Right kidney (tissue), 1 donor: ENCODE measurements at regions not wholly inside any gene's neighbourhood (a gene's known extent, or its start where the extent isn't known, plus 50 kb on each side); places are given as distances from the start of the nearest gene placed in this dataset.

Experiments used
- DNase-seq: peaks from one replicate; pipeline ENCODE4 v3.0.0-alpha.2; 2016

DNA sequence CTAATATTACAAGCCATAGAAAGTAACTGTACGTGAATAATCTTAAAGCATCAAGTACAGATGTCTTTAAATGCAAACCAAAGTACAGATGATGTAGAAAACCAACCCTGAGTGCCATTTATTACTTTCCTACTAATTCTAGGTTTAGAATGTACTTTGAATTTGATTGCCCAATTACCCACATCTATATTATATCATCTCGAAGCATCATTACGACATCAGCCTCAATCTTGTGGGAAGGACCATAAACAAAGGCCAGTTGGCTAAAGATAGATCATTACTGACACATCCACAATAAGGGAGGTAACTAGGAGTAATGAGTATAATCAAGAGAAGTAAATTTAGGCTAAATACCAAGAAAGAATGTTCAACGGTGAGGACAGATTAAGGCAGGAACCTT, 478.9 kb downstream of the BCAT1 start:
- DNase-seq = no peak

DNA sequence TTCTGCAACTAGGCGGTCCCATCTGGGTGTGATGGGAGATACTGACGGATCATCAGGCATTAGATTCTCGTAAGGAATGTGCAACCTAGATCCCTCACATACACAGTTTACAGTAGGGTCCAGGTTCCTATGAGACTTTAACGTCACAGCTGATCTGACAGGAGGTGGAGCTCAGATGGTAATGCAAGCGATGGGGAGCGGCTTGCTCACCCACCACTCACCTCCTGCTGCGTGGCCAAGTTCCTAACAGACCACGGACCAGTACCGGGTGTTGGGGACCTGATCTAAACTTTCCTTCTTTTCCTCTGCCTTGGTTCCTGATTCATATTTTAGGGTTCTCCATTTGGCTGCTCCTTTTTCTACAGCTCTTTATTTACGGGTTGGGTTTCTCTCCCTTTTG, 479.8 kb downstream of the BCAT1 start:
- DNase-seq = no peak

DNA sequence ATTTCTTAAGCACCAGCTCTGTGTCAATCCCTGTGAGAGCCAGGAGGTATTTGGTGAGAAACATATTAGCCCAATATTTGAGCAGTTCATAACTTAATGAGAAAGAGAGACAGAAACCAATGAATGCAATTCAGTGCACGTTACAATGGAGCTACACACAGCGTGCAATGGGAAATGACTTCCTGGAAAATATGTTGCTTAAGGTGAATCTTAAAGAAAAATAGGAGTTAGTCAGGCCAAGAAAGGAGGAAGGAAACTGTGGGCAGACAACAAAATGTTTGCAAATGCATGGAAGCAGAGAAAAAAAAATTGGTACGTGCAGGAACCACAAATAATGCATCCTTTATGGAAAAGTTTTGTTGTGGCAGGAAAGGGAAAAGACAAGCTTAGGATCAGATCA, 481.7 kb downstream of the BCAT1 start:
- no peak for DNase-seq

DNA sequence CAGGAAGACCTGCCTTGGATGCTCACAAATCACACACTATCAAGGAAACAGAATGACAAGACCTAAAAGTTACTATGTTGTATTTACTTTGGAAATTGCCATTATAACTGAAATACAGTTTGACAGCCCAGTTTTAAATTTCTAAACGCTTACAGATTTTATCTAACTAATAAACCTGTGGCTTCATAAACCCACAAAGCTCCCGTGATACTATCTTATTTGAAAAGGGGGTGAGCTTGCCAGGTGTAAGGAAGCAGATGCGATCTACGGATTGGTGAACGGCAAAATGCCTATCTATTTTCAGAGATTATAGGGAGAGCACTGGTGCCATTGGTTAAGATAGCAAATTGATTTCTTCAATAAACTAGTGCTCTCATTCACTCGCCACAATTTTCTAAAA, 485.5 kb downstream of the BCAT1 start:
- DNase-seq = no peak

DNA sequence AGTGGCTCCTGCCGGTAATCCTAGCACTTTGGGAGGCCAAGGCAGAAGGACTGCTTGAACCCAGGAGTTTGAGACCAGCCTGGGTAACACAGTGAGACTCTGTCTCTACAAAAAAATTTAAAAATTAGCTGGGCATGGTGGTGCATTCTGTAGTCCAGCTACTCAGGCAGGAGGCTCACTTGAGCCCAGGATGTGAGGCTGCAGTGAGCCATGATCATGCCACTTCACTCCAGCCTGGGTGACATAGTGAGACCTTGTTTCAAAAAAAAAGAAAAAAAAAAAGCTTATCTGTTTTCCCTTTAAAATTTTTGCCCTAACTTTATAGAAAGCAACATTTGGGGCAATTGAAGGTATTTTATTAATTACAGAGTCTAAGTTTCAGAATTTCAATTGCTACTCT, 486.0 kb downstream of the BCAT1 start:
- DNase-seq = no peak

DNA sequence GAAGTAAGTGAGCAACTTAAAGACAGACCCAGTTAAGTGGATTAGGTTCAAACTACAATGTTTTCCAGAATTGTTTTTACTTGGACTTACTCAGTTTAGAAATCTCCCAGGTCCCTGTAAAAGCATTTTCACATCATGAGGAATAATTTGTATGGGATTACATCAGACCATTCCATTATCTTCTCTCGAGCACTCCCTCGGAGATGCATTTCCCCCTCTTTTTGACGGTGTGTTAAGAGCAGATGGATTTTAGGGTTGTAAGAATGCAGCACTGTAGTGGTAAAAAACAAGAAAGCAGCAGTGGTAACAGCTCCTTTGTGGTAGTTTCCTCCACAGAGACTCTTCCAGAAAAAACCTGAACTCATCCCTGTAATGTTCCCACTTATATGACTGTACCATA, 488.4 kb downstream of the BCAT1 start:
- no peak for DNase-seq

DNA sequence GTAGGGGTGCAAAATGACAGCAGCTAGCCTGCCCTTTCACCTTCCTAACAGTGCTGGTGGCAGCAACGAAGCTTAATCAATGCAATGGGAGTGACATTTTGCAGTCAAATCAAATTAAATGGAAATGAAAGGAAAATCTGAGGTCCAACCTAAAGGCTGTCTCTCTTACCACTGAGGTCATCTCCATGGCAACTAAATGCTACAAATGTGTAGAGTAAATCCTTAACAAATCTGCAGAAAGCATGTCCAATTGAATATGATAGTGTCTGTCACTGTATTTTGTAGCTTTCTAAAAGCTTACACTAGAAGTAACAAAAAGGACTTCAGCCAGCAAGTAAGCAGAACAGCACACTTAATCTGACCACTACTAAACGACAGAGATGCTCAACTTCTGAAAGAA, 488.8 kb downstream of the BCAT1 start:
- DNase-seq = no peak

DNA sequence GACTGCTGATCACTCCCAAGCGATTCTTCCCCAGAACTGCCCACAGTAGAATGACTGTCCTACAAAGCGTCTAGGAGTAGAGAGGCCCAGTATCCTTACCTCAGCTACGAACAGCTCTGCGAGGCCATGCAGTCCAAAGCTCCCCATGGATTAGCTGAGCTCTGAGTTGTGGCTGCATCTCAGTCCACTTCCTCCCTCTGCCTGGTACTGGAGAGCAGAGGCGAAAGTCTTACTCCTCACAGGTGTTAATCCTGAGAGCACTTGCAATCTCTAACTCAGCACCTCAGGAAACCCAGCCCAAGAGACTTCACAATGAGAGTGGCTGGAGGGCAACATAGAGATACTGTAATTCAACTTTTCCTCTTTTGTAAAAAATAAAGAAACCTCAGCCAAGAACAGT, 493.1 kb downstream of the BCAT1 start:
- no peak for DNase-seq

DNA sequence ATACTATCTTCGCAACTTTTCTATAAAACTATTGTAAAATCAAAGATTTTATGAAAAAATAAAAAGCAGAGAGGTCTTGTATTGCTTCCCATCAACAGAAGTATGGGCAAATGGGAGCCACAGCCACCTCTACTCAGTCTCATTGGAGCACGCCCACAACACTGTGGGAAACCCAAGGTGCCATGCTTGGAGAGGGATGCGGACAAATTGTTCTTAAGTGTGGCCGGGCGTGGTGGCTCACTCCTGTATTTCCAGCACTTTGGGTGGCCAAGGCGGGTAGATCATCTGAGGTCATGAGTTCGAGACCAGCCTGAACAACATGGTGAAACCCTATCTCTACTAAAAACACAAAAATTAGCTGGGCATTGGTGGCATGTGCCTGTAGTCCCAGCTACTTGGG, 498.2 kb upstream of the SOX5 start:
- DNase-seq = no peak

DNA sequence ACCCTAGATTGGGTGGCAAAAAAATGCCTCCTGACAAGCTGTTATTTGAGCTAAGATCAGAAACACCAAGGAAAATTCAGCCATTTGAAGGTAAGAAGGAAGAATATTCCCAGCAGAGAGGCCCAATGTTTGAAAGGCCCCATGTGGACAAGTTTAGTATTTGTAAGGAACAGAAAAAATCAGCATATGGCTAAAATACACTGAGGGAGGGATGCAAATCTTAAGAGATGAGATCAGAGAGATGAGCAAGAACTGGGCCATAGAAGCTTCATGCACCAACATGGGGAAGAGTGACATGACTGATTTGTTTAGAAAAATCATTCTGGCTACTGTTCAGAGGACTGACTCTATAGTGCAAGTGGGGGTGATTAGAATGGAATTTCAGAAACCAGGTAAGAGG, 496.8 kb upstream of the SOX5 start:
- no peak for DNase-seq

DNA sequence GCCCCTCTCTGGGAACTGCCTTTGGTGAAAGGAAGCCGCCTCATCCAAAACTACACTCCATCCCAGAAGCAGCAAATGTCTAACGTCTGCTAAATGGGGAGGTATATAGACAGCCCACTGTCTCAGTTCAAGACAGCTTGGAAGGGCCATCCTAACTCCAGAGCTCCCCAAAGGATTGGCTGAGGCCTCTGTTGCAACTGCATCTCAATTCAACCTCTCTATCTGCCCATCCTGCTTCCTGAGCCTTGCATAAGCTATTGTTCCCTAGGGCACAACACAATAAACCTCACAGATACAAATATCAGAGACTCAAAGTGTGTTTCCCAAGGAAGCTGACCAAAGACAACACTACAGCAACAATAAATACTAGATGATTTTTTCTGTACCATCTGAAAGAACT, 495.2 kb upstream of the SOX5 start:
- DNase-seq = no peak

DNA sequence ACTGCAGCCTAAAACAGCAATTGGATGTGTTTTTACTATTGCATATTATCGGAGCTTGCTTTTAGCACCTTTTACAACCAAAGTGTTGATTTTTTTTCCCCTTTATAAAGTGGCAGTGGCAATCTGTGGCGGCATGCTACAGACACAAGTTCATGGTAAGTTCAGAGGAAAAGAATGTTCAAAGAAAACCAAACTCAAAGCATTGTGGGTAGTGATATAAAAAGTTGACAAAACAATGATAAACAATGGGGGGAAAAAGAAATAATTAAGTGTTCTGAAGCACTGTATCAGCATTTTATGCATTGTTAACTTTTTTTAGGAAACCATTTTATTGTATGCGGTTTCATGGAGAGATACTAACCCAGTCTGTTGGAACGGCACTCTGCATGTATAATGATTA, 492.0 kb upstream of the SOX5 start:
- DNase-seq = no peak

DNA sequence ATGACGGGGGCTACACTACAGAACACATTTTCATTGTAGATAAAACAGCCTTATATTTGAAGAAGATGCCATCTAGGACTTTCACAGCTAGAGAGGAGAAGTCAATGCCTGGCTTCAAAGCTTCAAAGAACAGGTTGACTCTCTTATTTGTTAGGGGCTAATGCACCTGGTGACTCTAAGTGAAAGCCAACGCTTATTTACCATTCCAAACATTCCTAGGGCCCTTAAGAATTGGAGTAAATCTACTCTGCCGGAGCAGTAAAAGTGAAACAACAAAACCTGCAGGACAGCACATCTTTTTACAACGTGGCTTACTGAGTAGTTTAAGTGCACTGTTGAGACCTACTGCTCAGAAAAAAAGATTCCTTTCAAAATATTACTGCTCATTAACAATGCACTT, 487.2 kb upstream of the SOX5 start:
- no peak for DNase-seq

DNA sequence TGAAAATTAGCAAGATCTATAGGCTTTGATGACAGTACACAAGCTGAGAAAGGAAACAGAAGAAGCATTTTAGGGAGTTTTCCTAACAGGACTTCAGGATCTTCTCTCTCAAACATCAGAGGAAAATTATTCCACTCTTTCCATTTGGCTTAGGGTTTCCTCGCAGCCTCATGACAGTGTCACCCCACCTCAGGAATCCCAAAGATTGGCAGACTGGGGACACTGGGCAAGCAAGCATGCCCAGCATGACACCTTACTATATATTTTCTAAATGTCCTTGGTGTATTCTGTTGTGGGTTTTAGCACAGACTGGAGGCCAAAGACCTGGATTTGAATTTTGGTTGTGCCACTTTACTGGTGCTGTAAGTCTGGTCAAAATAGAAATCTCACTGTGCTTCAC, 482.4 kb upstream of the SOX5 start:
- no peak for DNase-seq

DNA sequence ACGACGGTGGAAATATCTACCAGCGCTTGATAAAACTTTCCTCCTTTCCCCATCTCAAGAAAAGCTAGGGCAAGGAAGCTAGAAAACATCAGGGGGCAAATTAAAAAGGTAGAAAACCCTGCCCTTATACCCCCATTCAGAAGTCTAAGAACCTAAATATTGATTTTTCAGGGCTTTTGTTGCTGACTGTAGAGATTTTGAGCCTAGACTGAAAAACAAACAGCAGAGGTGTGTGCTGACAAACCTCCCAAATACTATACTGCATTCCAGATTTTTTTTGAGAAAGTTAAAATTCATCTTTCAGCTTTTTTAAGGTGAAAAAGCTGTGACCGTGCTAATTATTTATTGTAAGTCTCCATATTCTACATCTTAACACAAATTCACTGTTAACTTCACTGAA, 478.3 kb upstream of the SOX5 start:
- DNase-seq = no peak

DNA sequence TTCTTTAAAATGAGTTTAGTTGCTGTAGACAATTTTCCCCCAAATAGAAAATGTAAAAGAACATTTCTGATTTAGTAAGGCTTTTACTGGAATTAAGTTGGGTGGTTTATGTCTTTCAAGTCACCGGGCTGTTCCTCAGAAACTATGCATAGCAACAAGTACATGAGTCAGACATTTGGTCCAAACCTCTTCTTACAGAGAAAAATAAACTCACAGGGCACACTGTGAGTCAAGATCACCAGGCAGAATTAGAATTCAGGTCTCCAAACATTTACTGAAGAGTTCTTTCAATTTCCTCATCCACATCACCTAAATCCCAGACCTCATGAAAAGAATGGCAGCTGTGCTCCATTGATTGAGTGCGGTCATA, 476.1 kb upstream of the SOX5 start:
- DNase-seq = no peak

DNA sequence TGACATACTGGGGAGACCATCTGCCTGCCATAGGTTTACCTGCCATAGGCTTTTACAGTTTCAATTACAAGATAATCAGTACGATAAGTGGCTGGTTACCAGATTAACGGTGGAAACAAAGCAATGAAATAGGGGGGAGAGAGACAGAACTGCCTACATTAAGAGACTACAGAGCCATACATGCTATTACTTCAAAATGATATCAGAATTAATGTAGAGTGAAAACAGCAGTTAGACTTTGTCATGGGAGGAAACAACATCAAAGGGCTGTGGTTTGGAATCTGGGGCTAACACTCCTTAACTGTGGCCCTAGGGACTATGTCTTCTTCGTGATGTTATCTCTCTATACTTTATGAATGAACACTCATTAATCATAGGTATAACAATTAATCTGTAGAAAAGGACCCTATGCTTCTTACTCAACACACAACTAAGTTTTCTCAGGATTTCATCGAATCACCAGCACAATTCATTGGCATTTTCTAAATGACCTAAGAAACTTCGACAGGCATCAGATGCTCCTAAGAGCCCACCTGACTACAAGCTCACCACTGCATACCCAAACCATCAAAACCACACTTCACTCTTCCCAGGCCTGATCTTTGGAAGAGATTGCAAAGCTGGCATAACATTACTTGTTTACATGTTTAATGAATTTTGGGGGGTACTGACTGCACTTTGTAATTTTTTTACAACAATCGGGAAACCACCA, 475.6 kb upstream of the SOX5 start:
- no peak for DNase-seq

DNA sequence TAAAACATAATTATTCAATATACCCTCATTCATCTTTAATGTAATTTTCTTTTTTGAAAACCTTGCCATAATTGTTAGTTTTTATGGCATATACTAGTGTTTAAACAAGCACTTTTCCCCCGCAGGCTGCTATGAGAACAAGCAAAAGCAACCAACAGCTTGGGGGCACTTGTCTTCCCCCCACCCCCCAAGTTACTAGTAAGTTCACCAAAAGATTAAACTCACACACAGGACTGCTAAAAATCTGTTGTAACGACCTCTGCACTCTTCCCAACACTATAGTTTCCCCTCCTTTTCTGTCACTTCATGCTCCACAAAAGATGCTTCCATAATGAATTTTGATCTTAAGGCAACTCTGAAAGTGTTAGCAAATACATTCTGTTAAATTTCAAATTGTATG, 474.9 kb upstream of the SOX5 start:
- DNase-seq = no peak

DNA sequence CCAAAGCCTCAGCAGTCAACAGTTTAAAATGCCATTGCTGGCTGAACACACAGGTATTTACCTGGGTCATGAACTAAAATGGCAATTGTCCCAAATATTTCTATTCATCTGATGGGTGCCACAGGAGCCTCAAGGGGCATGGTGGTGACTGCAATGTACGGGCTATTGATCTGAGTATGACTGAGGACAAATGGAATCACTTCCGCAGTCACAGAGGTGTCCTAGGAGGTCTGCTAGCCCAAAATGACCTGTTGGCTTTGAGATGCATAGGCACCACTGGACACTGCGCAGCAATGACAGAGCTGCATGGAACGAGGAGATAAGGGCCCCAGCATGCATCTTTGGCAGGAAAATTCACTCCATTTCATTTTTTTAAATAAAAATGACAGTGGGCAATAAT, 474.1 kb upstream of the SOX5 start:
- no peak for DNase-seq

DNA sequence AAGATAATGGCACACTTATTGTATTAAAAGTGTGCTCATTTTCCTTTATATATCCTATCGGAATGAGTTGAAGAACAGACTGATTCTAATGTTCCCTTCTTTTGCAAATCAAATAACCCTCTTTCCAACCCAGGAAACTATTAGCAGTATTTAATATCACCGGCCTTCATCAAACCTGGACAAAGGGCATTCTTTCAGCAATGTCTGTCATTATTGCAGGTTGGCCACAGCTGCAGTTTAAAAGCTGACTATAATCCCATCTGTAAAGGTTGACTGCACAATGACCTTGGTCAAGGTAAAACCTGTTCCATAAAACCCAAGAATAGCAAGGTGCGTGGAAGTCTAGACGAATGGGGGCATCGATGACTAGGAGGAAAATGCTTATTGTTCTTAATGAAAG, 472.3 kb upstream of the SOX5 start:
- DNase-seq = no peak

DNA sequence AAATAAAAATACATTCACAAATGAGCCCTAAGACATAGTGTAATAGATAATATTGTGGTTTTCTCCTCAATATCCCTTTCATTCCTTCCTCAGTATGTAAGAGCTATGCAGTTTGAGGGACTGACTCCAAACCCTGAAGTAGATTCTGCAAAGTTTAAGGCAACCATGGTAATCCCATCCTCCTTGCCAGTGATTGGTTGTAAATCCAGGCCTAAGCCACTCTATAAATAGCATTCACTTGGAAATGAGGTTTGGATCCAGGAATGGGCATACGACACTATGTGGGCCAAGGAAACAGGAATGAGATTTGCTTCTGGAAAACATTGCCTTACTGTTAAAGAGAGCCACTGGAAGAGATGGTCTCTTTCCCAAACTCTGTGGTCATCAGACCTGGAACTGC, 468.7 kb upstream of the SOX5 start:
- no peak for DNase-seq

DNA sequence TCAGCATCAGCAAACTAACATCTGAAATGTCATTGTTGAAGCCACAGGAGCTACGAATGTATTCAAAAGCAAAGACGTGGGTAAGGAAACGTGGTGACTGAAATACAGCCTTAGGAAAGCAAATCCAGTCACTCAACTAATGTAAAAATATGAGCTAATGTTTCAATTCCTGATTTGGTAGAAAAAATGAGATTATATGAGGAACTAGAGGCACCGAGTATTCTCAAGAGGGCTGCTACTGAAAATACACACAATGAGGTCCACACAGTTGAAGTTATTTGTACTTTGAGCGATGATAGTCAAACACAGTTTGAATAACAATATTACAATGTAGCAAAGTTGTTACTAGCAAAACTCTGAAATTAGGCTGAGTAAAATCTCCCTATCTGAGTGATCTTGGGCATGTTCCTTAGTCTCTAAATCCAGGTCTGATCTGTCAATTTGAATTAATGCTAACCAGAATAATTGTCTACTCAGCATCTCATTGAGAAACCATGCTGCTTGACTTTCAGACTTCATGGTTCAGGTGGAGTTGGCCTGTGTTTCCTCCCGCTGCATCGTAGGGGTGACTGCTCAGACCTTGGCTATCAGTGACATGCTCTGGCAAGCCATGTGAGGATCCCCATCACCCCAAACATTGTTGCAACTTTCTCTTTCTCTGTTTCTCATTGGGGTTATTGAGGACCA, 467.1 kb upstream of the SOX5 start:
- DNase-seq = no peak

DNA sequence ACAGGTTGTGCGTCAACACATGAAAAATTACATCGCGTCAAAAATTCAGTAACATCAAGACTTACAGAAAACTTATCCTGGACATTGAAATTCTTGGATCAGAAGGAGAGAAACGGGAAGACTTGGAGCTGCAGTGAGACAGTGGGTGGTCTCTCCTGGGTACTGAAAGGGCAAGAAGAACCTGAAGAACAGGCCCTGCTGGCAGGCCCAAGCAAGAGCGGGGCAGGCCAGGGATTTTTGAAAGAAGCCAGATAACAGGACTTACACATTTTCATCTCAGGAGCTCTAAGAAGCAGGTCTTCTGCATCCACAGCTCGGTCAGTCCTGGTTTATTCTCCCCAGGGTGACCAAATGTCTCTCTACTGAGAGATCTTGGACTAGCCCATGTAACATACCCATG, 466.5 kb upstream of the SOX5 start:
- DNase-seq = no peak

DNA sequence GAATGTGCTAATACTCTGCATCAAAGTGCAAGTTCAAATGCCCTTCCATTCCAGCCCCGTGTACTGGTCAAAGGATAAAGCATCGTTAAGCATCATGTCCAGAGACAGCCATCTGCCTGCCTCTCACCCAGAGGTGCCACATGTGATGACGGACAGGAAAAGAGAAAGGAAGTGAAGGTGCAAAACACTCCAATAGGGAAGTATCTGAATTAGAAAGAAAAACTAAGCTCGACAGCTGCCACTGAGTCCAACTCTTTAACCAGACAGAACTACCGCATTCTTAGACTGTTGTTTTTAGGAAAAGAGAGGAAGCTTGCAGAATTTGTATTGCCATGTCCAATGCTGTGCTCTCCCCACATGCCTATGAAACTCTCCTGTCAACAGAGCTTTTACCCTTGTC, 465.0 kb upstream of the SOX5 start:
- no peak for DNase-seq

DNA sequence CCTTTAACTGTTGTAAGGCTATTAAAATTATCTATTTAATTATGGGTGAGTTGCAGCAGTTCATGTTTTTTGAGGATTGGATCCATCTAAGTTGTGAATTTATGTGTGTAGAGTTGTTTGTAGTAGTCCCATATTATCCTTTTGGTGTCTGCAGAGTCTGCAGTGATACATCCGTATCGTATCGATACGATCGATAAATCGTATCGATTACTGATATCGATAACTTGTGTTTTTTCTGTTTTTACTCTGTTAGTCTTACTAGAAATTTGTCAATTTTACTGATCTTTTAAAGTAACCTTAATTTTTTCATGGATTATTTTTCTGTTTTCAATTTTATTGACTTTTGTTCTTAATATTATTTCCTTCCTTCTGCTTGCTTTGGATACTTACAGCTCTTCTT, 462.5 kb upstream of the SOX5 start:
- DNase-seq = no peak
